DMS 273 treated with DMSO at 0.1 percent for 48 hours (cell line): ENCODE measurements at regions not wholly inside any gene's neighbourhood (a gene's known extent, or its start where the extent isn't known, plus 50 kb on each side); places are given as distances from the start of the nearest gene placed in this dataset.
"Not testable (repeated sequence)": the region's sequence is repeated elsewhere in the genome, so short reads cannot be mapped to it uniquely, and the experiment has no call there.

Source experiments
- DNase-seq: peaks from one replicate; lab custom pipeline; 2025; lab: John Stamatoyannopoulos, UW

DNA sequence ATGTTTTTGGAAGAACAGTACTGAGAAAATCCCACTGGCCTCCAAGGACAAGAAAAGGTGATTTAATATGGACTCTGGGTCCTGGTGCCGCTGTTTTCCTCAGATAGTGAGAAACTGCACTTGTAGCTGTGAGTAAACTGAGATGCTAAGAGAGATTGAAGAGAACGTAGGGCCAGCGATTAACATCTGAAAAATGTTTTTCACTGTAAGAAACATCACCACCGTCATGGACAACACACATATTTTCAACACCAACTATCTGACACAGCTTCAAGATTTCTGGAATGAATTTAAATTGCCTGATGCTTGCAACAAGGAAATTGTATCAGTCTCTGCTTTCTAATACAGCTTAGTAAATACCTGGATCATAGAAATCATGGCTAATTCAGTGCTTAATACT is 158.2 kb upstream of the SMIM31 start:
- no peak for DNase-seq

DNA sequence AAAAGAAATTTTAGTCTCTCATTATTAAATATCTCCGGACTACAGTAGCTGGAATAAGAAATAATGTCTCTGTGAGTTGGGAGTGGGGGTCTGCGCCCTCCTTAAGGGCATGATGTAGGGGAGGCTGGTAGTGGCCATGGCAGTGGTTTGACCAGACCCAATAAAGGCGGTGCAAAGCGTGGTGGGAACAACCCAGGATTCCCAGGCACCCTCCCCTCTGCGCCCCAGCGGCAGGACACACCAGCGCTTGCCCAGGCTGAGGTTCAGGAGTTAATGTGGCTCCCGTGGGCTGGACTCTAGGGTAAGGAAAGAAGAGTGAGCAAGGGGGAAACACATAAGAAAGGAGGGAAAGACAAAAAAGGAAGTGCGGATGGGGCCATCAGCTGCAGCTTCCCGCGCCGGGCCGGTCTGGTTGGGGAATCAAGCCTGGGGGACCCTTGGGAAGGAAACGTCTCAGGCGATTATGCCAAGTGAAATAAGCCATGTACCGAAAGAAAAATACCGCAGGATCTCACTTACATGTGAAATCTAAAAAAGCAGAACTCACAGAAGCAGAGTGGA is 157.5 kb upstream of the SMIM31 start:
- no peak for DNase-seq

DNA sequence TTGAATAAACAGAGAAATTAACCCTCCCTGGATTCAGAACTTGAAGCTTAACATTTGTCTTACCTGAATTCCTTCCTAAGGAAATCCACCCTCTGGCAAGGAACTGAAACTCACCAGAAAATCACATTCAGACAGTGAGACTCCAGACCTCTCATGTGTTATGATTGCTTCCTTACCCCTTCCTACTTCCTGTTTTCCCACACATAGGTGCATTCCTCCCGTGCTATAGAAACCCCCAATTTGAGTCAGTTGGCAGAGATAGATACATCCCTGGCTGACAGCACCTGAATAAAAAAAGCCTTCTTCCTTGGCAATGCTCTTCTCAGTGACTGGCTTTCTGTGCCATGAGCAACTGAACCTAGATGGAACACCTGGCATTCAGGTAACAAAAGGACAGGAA is 157.0 kb upstream of the SMIM31 start:
- no peak for DNase-seq

DNA sequence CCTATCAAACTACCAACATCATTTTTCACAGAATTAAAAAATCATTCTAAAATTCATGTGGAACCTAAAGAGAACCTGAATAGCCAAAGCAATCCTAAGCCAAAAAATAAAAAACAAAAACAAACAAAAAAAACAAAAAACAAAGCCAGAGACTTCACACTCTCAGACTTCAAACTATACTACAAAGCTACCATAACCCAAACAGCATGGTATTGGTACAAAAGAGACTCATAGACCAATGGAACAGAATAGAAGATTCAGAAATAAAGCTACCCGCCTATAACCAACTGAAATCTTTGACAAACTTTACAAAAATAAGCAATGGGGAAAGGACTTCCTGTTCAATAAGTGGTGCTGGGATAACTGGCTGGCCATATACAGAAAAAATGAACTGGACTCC is 152.3 kb upstream of the SMIM31 start:
- DNase-seq = no peak

DNA sequence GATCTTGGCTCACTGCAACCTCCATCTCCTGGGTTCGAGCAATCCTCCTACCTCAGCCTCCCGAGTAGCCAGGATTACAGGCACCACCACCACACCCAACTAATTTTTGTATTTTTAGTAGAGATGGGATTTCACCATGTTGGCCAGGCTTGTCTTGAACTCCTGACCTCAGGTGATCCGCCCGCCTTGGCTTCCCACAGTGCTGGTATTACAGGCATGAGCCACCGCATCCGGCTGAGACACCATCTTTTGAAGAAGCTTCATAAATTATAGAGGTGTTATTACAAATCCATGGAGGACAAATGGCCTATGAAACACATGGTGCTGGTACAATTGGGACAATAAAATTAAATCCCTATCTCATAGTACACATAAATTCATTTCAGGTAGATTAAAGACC is 148.1 kb upstream of the SMIM31 start:
- not testable (repeated sequence) for DNase-seq

DNA sequence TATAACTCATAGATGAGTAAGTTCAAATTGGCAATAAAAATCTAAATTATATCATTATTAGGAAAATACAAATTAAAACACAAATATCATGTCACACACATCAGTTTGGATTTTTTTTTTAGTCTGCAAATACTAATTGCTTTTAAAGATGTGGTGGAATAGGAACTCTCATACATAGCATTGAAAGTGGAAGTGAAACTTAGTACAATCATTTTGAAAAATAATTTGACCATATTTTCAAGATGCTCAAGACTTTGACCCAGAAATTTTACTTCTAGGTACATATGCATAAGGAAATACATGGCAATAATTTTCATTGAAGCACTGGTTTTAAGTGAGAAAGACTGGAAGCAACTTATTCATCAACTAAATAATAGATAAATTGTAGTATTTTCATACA is 147.5 kb upstream of the SMIM31 start:
- DNase-seq = no peak

DNA sequence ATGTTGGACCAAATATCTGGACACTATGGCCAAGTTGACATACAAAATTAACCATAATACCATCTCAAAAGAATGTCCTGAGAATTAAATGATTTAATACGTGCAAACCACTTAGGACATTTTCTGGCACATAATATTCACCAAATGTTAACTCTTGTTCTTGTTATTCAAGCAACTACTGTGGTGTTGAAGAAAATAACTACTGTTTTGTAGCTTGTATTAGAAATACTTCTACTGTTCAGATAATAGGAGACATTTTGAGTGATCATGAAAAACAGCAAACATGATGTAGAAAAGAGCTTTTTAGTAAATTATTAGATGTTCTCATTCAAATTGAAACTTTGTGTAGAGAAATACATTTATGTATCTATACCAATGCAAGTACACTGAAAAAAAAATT is 140.7 kb upstream of the SMIM31 start:
- no peak for DNase-seq

DNA sequence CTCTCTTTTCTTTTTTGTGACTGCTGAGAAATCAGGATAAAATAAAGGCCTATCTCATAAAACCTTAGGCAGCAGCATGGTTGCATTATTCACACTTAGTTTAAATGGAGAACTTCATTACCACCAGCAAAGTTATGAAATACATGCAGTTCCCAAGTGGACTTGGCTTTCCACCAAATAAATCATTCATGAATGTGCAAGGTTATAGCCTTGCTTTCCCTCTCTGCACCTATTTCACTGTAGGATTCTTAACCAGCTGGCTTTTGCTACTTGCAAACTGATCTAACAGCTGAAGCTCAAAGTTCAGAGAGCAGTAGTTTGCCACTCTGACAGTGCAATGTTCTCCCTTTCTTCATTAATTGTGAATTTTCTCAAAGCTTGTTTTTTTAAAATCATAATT is 140.1 kb upstream of the SMIM31 start:
- no peak for DNase-seq

DNA sequence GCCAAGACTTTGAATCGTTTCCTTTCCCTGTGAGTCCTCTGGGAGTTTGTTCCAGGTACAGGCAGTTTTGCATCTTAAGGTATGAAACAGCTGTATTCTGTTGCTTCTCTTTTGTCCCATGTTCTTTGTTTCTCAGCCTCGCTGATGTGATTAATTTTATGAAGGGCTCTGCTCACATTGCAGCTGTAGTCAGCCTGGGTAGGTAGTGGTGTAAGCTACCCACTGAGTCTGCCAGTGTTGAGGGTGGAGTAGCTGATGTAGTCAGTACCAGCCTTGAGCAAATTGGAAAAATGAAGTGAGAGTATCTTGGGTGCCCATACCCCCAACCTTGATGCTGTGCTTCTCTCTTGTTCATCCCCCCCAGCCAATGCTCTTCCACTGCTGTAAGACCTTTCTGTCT is 139.6 kb upstream of the SMIM31 start:
- no peak for DNase-seq

DNA sequence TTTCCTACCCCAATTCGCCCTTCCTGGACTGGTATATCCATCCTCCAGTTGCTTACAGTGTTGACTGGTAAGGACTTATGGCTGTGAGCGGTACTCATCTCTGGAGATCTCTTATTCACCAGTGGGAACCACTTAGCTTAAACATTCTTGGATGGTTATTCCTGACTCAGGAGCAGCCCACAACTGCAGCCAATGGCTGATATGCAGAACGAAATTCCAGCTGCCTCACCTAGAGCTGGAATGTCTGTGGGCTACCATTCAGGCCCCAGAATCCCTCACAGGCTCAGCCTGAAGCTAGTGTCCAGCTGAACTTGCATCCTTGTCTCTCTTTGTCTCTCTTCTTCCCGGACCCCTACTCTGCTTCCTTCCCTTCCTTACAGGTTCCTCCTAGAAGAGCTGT is 138.9 kb upstream of the SMIM31 start:
- DNase-seq = no peak

DNA sequence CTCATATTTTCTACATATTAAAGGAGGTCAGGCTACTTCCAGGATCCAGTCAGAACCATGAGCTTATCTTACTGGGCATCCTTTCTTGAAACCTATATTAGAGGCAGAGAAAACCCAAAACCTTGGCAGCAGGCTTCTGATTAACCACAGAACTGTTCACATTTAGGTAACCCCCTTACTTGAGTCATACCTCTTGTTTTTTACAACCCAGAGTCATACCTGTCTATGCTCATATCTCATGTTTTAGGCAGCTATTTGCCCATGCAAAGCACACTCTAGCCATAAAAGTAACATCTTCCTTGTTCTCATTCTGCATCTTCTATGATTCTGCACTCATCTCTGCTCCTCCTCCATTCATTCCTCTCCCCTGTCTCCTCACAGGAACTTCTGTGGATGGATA is 138.0 kb upstream of the SMIM31 start:
- DNase-seq = no peak

DNA sequence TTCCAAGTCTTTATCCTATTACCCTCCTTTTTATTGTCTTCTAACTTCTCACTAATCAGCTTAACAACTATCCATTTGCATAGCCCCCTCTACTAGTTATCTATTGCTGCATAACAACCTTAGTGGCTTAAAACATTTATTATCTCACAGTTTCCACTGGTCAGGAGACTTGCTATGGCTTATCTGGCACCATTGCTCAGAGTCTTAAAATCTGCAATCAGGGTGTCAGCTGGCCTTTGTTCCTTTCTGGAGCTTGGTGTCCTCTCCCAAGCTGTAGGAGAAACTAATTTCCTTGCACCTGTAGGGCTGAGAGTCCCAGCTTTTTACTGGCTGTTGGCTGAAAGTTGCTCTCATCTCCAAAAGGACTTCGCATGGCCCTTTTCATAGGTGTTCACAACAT is 137.0 kb upstream of the SMIM31 start:
- no peak for DNase-seq

DNA sequence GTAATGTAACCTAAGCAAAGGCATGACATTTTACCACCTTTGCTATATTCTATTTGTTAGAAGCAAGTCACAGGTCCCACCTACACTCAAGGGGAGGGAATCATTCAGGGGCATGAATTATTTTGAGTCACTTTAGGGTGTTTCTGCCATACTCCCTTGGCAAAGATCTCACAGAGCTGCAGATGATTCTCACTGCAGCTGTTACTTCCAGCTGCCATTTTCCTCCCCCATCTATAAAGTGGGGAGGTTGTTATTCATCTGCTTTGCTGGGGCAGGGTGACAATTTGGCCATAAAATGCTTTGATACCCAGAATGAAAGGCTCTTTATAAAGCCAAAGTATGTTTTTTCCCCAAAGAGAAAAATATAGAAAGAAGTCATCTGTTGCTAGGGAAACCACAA is 136.5 kb upstream of the SMIM31 start:
- DNase-seq = no peak

DNA sequence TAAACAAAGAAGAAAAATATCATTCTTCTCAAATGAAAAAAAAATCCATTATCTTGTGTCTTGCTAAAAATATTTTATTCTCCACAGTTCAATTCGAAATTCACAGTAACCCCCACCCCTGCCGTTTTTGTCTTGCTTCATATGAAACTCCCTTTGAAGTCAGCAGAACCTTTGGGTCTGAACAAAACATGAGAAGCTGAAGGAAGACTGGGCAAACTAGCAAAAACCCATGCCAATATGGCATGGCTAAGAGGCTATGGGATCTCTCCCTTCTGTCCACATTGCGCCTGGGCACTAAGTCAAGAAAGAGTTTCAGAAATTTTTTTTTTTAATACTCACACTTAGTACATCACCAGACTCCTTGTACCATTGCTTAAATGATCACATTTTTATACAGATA is 136.0 kb upstream of the SMIM31 start:
- no peak for DNase-seq

DNA sequence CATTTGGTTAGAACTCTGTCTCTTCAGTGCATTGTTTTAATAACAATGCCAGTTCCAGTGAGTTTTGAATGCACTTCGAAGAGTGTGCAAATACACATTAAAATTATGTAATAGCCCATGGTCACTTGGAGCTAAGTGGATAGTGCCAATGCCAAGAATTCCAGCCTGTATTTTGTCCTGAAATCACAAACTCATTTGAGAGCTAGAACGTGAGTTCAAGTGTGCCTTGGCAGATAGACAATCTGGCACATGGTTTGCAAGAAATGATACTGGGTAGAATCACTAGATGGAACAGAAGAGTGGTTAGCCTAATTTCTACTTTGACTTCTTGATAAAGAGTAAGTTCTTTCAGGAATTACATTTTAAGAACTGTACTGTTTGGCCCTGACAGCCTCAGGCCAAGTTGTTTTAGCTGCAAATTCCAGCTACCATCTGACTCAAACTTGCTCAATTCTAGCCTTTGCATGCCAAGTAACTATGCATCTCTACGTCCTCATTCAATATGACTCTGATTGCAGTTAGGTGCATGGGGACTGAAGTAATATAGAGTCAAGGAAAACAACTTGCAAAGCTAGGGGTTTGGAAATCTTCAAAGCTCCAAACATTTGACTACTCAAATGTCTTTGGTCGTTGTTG is 131.9 kb upstream of the SMIM31 start:
- DNase-seq = no peak

DNA sequence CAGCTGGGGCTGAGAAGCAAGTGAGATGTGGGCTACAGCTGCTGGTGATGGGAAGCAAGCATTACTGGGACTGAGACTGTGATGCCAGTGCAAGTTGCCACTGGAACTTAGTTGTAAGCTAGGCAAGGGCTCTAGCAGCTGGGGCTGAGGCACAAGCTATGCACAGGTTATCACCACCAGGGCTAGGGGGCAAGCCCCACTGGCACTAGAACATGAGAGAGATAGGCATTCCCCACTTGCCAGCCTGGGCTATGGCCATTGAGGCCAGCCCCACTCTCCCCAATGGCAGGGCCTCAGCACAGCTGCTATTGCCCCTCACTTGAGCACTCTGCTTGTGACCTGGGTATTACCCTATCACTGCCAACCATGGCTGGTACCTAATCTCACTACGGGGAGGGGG is 130.8 kb upstream of the SMIM31 start:
- no peak for DNase-seq

DNA sequence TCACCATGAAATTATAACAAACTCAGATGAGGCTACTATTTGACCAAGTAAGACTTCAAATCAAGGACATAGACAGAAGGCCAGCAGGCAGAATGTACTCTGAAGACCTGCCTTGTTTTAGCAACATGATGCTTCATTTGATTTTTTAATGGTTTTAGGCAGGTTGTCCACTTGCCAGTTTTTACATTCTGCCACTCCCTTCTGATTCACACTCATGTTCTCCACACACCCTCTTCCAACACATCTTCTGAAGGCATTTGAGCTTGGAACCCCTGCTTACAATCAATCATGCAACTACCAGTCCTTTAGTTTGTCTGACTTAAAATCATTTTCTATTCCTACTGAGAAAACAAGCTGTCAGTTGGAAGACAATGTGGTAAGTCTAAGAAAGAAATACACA is 114.9 kb upstream of the SMIM31 start:
- no peak for DNase-seq

DNA sequence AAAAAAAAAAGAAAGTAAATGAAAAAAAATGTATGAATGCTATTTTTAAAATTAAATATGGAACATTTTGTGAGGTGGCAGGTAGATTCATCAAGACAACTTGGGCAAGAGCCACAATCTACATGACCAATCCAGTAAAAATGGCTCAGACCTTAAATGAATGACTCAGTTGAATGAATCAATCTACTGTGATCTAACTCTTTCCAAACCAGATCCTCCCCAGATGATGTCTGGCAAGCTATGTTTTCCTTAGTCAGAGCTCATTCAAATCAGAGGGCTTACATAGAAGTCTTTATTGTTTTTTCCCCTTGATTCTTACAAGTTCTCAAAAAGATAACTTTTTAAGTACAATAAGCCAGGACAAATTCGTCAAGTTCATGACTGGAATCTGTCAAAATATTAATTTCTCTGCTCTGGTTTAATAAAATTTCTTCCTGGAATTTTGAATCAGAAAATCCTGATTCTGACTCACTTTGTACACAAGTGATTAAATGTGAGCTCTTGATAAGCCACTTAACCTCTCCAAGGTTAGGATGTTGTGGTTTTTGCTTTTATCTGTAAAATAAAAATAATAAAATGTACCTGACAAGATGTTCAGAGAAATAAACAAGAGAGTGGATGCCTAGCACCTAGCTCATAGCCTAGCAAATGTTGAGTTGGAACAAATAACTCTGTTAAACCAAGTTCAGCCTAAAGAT is 105.6 kb upstream of the SMIM31 start:
- no peak for DNase-seq

DNA sequence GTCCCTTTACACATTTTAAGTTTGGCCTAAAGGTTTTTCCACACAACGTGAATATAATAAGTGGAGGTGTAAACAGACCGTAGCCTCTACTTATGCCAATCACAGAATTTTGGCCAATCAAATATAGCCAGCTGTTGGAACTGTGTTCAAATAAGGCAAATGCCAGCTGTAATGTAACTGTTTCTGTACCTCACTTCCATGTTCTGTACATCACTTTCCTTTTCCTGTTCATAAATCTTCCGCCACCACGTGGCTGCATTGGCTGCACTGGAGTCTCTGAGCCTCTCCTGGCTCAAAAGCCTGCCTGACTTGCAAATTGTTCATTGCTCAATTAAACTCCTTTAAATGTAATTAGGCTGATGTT is 105.1 kb upstream of the SMIM31 start:
- DNase-seq = no peak

DNA sequence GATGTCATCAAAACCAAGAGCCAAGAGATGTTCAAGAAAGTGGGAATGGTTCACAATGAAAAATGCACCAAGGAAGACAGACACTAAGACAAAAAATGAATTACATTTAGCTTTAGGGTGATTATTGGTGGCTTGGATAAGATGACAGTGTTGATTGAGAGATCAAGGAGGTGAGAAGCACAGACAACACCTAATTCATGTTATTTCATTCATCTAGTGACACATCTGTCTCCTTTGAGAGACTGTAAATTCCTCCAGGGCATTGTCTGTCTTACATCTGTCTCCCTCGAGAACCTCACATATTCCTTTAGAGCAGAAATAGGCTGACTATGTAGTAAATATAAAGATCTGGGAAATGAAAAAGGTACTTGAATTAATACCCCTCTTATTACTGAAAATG is 94.2 kb upstream of the SMIM31 start:
- no peak for DNase-seq

DNA sequence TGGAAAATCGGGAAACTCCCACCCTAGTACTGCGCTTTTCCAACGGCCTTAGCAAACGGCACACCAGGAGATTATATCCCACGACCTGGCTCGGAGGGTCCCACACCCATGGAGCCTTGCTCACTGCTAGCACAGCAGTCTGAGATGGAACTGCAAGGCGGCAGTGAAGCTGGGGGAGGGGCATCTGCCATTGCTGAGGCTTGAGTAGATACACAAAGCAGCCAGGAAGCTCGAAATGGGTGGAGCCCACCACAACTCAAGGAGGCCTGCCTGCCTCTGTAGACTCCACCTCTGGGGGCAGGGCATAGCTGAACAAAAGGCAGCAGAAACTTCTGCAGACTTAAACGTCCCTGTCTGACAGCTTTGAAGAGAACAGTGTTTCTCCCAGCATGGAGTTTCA is 77.8 kb upstream of the SMIM31 start:
- DNase-seq = not testable (repeated sequence)

DNA sequence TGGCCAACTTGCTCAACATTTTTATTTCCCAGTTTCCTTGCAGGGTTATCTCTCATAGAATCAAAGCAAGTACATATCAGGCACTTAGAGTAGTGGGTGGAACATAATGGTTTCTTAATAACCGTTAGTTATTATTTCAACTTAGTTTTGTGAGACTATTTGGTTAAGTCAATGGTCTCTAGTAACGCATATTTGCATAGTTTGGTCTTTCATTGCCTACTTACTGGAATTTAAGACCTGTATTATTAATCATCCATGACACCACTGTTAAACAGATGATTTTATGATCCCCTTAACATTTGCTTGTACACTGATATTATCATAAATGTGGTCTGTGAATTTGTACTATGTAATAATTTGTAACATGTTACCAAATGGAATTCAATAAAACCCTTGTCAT is 70.9 kb upstream of the SMIM31 start:
- DNase-seq = no peak

DNA sequence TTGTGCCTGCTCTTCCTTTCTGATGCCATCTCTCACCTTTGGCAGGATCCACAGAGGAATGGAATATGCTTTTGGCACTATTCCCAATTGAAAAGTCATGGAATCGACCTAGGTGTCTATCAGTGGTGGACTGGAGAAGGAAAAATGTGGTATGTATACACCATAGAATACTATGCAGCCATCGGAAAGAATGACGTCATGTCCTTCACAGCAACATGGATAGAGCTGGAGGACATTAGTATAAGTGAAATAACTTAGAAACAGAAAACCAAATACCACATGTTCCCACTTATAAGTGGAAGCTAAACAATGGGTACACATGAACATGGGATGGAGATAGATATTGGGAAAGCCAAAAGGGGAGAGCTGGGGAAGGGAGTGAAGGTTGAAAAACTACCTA is 58.3 kb upstream of the SMIM31 start:
- DNase-seq = no peak

DNA sequence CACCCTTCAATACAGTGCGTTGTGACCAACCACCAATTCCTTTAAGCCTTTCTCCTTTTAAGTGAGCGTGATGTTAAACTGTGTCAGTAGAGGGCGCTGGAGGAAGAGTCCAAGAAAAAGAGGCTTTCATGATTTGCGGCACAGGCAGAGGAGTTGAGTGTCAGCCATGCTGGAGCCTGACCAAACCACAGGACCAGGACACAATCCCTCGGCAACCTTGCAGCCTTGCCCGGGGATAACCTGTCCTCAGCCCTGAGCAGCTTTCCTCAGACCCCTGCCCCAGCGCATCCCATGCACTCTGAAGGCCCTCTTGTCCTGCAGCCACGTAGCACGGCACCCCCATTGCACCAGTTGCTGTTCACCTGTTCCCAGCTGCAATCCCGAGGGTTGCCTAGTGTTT is 53.5 kb upstream of the SMIM31 start:
- no peak for DNase-seq
